GM12891 (cell line): ENCODE measurements at regions not wholly inside any gene's neighbourhood (a gene's known extent, or its start where the extent isn't known, plus 50 kb on each side); places are given as distances from the start of the nearest gene placed in this dataset.

Experiments
- DNase-seq: peaks from one replicate; pipeline ENCODE4 v3.0.0; 2011; ENCODE audit warnings: low spot score; ENCODE audit not compliant: insufficient read length
- FAIRE-seq: peaks from 2 replicates; lab custom pipeline; 2011; peaks lifted over from hg19 to GRCh38; lab: Jason Lieb, UNC
- PAX5 ChIP-seq: IDR thresholded peaks from 2 replicates; pipeline ENCODE4 v1.6.1; 2011; ENCODE audit warnings: low read length, moderate library complexity, mild to moderate bottlenecking; ENCODE audit not compliant: insufficient read depth, severe bottlenecking
- POLR2A ChIP-seq: IDR thresholded peaks from 2 replicates; pipeline ENCODE4 v1.6.1; 2011; ENCODE audit warnings: low read depth, low read length, control low read depth
- POLR2AphosphoS5 ChIP-seq: IDR thresholded peaks from 2 replicates; pipeline ENCODE4 v1.6.1; 2011; ENCODE audit warnings: low read depth, low read length, control low read depth
- POU2F2 ChIP-seq: IDR thresholded peaks from 2 replicates; pipeline ENCODE4 v1.6.1; 2011; ENCODE audit warnings: low read depth, mild to moderate bottlenecking, control low read depth, low read length, moderate library complexity
- SPI1 ChIP-seq: IDR thresholded peaks from 2 replicates; pipeline ENCODE4 v1.6.1; 2011; ENCODE audit warnings: low read depth, low read length, control low read depth
- TAF1 ChIP-seq: IDR thresholded peaks from 2 replicates; pipeline ENCODE4 v1.6.1; 2011; ENCODE audit warnings: low read depth, low read length, control low read depth

DNA sequence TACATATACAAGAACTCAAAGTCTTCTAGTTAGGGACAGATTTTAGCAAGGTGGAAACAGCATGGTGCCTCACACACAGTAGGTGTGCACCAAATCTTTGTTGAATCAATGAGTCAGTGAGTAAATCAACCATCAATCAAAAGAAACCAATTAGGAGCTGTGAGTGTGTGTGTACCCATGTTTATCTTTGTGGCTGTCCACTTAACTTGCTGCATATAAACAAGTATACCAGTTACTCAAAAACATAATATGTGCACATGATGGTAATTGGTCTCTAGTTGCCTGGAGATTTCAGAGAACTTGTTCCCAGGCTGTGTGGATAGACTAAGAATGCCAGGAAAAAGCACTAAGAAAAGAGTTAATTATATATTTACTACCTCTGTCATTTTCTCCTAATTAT lies 272.2 kb upstream of the CCL2 start:
- TF ChIP-seq POLR2AphosphoS5 (no peak), SPI1 (no peak), POLR2A (no peak), PAX5 (no peak), POU2F2 (no peak), TAF1 (no peak)
- no peak for DNase-seq
- FAIRE-seq = no peak

DNA sequence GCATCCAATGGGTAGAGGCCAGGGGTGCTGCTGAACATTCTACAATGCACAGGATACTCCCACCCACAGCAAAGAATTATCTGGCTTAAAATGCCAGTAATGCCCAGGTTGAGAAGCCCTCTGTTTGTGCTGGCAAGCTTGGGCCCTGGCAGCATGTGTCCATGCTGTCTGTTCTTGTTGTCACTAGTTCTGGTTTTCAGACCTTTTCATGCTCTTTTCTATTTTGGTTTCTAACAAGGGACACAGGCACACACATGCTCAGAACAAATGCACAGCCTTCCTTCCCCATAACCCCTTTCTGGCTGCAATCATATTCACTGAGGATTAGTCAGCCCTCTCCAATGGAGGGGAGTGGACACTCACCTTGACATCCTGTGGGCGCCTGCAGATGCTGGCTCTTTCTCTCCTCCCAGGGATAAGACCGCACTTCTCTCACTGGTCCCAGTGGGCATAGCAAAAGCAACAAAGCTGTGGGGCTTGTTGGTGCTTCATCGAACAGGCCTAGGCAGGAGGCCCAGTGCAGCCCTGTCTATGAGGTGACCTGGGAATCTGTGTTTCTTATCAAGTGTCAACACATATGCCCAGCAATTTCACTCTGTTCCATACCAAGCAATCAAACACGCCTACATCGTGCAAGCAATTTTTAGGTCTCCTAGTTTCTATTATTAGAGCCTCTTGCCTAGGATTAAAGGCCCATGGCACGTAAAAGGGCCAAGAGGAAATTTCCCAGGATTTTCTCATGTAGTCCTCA lies 271.1 kb upstream of the CCL2 start:
- no peak for TF ChIP-seq PAX5
- TF ChIP-seq POLR2A = no peak
- TF ChIP-seq SPI1 = no peak
- no peak for TF ChIP-seq POU2F2
- no peak for TF ChIP-seq TAF1
- no peak for TF ChIP-seq POLR2AphosphoS5
- FAIRE-seq = no peak
- no peak for DNase-seq

- DNase-seq = no peak
- no peak for FAIRE-seq
- TF ChIP-seq TAF1 (no peak), POLR2A (no peak), POLR2AphosphoS5 (no peak), PAX5 (no peak), SPI1 (no peak), POU2F2 (no peak)
Measured at GRCh38 chr17:33986088-33986487, 269.0 kb upstream of the CCL2 start.

DNA sequence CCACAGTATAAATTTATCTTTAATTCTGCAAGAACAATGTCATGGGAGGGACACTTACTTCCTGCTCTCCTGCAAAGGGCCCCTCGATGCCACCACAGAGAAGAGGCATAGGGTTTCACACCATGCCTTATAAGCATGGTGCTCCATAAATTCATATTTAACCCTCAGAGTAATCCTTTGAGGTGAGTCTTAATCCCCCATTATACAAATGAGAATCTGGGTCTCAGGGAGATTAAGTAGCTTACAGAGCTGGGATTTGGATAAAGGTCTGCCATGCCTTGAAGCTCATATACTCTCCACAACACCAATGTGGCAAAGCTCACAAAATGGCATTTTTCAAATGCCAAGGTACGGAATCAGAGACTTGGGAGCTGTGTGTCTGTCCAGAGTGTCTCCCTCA lies 268.5 kb upstream of the CCL2 start:
- no peak for TF ChIP-seq SPI1
- TF ChIP-seq TAF1 = no peak
- TF ChIP-seq PAX5 = no peak
- no peak for TF ChIP-seq POLR2AphosphoS5
- no peak for TF ChIP-seq POU2F2
- no peak for TF ChIP-seq POLR2A
- no peak for FAIRE-seq
- DNase-seq = no peak

DNA sequence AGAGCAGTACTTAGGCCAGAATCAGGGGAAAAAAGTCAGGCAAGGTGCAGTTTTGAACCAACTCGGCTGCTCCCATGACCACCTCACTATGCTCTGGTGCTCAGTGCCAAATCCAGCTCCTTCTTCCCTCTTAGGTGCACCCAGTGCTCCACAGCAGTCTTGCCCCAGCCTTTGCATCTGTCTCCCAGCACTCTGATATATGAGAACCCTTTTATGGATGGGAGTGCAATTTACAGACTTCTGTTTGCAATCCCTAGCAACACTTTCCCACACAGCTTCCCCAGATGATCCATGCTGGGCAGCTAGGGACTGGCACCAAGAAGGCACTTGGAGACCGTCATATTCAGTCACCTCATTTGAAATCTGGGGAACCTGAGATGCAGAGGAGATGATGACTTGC lies 267.9 kb upstream of the CCL2 start:
- no peak for FAIRE-seq
- no peak for TF ChIP-seq POU2F2
- no peak for TF ChIP-seq POLR2A
- TF ChIP-seq PAX5 = no peak
- TF ChIP-seq SPI1 = no peak
- TF ChIP-seq POLR2AphosphoS5 = no peak
- no peak for TF ChIP-seq TAF1
- no peak for DNase-seq

- TF ChIP-seq PAX5 (no peak), SPI1 (no peak), POU2F2 (no peak), TAF1 (no peak), POLR2AphosphoS5 (no peak), POLR2A (no peak)
- FAIRE-seq = no peak
- DNase-seq = no peak
Measured at GRCh38 chr17:33989361-33990148, 265.5 kb upstream of the CCL2 start.

- DNase-seq = no peak
- no peak for FAIRE-seq
- no peak for TF ChIP-seq PAX5
- no peak for TF ChIP-seq POLR2AphosphoS5
- TF ChIP-seq TAF1 = no peak
- no peak for TF ChIP-seq POLR2A
- no peak for TF ChIP-seq POU2F2
- no peak for TF ChIP-seq SPI1
Measured at GRCh38 chr17:33990943-33991706, 264.0 kb upstream of the CCL2 start.

GRCh38 chr17:33992113-33992512 lies 263.0 kb upstream of the CCL2 start:
- DNase-seq (no peak), FAIRE-seq (no peak)
- TF ChIP-seq PAX5 (no peak), SPI1 (no peak), POLR2A (no peak), POU2F2 (no peak), TAF1 (no peak), POLR2AphosphoS5 (no peak)

DNA sequence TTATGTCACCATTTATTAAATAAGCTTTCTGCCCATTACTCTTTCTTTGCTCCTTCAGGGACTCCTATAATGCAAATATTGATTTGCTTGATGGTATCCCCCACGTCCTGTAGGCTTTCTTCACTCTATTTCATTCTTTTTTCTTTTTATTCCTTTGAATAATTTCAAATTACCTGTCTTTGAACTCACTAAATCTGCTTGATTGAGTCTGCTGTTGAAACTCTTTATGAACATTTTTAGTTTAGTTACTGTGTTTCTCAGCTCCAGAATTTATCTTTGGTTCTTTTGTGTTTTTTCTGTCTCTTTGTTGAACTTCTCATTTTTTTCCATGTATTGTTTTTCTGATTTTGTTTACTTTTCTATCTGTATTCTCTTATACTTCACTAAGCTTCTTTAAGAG lies 254.4 kb upstream of the CCL2 start:
- DNase-seq = no peak
- FAIRE-seq = no peak
- TF ChIP-seq TAF1 = no peak
- no peak for TF ChIP-seq POLR2AphosphoS5

DNA sequence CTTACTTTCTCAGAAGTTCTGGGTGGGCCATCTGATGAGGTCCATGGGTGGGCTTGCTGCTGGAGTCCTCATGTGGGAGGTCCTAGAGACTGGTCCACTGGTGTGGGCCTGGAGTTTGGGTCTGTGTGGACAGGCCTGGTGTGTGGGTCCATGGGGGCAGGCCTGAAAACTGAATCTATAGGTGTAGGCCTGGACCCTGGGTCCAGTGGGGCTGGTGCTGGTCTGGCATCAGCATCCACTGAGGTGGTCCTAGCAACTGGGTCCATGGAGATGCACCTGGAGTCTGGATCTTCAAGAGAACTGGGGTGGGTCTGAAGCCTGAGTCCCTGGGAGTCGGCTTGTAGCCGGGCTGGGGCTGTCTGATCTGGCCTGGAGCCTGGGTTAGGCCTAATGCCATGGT lies 253.8 kb upstream of the CCL2 start:
- TF ChIP-seq PAX5 = no peak
- no peak for TF ChIP-seq POLR2A
- TF ChIP-seq TAF1 = no peak
- no peak for FAIRE-seq
- DNase-seq = no peak
